HG02610 (cell line): ENCODE measurements at regions not wholly inside any gene's neighbourhood (a gene's known extent, or its start where the extent isn't known, plus 50 kb on each side); places are given as distances from the start of the nearest gene placed in this dataset.

ENCODE experiments used
- ATAC-seq: cut with Tn5 transposase; IDR thresholded peaks from one replicate; pipeline ENCODE4 v1.9.1; 2021; ENCODE audit warnings: mild to moderate bottlenecking, moderate library complexity; ENCODE audit not compliant: unreplicated experiment

DNA sequence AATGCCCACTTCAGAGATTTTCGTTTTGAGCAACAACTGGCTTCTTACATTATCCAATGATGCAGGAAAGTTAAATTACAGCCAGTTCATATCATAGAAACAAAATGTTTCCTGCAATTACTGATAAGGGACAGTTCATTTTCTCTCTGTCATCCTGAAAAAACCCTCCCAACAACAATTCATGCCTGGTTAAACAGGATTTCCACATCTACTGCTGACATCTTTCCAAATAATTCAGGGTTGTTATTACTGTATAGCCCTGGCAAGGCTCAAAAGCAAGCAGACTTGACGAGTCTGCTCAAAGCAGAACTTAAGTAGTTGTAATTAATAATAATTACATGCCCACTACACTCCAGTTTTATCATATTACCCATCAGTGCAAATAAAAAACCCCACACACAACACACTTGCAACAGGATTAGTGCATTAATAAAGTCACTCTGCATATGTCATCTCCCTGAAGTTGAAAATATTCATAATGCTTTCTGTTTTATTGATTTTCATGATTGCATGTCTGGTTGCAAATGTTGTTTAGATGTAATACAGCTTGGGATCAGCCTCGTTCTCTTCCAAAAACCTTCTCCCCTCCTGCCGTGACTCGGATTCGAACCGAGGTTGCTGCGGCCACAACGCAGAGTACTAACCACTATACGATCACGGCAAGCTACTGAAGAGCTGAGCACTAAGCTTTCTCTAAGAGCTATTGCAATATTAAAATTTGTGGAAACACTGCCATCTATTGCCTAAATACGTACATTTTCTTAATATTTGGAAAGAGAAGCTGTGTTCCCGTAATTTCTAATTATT, 119.6 kb upstream of the NFIB start:
- ATAC-seq: no peak

DNA sequence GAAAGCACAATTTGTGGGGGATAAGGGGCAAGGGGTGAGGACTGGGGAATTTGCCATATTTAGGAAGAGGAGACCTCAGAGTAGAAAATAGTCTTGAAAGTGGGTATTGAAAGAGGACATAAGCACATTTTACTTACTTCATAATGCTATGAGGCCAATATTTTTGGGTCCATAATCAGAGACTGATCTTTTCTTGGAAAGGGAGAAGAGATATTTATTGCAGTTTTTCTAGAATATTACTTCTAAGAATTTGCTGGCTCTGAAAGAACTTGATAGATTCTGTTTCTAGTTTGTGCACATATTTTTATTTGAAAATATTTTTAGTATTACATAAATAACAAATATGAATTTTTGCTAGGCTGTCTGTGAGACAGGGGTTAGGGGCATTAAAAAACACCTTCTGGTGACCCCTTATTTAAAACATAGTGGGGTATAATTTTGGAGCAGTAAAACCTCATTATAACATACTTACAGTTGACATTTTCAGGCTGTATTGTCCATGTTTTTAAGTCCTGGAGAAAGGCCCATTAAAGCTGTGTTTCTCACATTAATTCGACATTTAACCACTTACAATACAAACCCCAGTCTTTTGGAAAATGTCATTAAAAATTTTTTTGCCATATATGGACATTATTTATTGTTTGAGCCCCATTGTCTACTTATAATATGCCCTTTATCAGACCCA, 118.9 kb upstream of the NFIB start:
- ATAC-seq: no peak

DNA sequence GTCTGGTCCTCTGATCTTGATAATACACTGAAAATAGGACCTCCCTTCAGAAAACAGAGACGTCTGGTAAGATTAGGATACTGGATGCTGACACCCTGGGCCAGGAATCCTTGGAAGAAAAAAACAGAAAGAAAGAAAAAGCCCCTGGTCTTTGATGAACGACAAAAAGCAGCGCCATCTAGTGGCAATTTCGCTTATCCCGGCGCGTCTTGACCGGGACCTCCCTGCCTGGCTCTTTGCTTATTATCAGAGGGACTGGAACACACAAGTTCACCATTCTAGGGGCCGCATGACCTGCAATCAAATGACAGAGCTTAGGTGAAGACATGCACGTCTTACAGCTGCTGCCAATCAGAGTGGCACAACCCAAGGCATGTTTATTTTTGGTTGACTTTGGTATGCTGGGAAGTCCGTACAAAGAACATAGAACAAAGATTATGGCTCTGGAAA, 114.9 kb upstream of the NFIB start:
- peak; percentile 58 for ATAC-seq

DNA sequence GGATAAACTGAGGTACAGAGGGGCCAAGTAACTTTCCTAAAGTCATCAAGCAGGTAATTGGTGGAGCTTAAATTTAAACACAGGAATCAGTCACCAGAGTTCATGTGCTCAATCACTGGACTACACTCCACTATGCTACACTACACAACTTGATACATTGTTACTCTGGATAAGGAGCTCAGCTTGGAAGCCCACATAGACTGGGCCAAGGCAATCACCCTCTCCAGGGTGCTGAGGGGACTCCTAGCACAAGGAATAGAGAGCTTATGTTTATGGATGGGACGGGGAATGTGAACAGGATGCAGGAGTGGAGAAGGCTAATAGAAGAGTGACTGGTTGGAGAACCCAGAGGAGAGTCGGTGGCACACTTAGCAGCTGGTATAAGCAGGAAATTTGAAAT, 113.5 kb upstream of the NFIB start:
- ATAC-seq: no peak

DNA sequence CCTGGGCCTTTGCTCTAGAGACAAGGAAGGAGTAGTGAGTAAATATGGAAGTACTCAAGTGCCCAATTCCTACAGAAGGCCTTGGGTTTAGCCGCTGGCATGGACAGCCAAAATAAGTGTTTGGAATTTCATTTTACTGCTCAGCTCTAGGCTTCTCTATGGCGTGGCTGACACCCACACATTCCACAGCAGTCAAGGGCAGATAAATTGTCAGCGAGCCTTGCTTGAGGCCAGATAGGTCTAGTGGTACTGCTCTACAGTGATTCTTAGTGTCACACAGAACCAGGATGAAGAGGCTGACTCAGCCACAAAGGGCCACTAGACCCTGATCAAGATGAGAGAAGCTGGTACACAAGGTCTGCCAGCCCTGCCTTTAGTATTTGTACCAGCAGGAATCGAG, 111.0 kb upstream of the NFIB start:
- no peak for ATAC-seq

DNA sequence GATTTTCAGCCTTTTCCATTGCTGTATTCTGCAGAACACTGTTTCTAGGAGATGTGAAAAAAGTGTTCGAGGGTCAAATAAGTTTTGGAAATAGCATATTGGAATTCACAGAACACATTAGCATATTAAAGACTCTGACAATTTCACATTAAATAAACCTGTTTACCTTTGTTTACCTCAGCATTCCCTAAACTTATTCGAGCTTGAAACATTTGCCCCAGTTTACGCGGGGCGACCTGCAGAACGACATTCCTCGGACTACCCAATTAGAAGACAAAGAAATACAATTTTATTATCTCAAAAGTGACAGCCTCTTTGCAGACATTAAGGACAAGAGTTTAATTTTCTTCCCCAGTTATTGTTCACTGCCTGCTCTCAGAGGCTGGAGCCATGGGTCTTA, 110.3 kb upstream of the NFIB start:
- no peak for ATAC-seq

DNA sequence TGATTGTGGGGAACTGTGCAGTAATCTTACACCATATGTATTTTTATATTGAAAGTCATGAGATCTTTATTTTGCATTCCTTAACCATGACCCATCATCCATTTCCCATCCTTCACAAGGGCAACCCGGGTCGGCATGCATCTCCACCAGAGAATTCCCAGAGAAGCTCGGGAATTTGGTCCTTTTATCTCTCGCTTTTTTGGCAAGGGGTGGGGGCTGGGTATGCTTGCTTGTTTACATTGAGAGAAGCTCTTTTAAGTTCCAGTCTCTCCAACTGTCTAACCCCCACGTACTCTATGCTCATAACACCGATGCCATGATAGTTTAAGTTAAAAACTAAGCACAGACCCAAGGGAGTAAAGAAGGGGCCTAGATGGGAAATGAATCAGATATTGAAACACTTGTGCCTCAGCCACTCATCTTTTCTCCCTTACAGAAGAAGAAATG, 109.9 kb upstream of the NFIB start:
- ATAC-seq: no peak

DNA sequence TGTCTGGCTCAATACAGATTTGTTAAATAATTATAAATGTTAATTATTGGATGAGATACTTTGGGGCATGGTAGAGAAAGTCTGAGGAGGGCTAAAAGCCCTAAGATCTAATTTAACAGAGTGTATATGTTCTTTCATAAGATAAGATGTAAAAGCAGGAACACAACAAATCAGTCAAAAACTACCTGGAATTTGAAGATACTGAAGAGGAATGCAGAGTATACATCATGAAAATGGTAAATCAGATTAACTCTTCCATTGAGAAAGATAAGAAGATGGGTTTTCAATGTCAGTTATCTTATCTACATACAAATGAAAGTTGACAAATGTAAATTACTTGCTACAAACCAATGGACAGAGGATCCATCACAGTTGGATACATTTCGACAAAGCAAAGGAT, 107.3 kb upstream of the NFIB start:
- ATAC-seq: no peak

DNA sequence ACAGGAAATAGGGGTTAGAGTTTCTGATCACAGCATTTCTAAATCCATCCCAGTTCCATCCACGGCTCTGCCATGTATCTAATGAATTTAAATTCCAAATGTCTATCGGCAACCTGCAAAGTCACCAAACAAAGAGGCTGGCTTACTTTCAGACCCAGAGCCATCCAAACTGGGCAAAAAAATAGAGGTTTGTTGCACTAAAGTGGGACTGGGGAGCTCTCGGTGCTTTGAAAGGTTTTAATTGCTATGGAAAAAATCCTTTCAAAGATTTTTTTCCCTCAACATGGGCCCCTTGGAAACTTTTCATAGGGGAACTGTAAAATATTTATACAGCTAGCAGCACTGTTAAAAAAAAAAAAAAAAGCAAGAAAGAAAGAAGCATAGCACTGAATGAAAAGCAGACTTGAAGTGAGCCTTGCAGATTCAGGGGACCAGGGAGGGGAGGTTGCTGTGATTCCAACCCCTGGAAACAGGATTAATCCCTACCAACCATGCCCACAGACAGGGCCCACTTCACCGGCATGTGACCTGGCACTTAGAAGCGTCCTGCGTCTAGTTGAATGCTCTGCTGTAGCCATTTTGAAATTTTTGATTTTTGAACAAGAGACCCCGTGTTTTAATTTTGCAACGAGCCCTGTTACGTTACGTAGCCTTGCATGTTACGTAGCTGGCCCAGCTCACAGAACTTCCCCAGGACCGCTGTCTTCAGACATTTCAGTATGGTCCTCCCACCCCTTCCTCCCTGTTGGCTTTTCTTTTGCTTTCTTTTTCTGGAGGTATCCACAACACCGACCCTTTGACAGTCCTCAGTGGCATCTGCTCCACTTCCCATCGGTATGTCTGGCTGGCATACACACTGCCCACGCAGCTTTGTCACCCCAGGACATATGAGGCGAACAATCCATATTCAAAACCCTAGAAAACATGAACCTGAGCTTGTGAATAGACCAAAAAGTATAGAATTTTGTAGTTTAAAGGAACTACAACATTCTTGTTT, 105.3 kb upstream of the NFIB start:
- ATAC-seq: no peak

DNA sequence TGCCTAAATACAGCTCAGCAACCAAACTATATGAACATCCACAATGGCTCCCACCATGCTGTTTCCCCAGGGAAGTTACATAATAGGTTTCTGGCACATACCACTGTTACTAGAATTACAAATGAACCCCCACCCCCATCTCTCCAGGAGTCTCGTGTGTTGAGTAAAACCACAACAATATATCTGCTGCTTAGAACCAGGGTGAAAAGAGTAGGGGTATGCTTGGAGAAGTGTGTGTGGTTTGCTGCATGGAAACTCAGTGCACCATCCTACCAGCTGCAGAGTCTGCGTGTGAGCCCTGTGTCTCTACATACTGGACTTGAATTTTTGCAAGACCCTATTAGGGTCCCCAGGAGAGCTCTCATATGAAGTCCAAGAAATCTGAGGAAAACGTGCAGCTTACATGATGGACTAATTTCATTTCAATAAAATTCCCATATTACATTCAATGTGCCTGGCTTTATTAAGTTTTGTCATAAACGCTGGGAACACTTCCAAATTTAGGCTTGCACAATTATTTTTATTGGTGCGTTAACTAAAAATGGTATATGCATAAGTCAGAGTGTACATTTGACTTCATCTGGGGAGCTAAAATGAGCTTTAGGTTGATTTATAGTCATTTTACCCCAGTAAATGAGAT, 104.5 kb upstream of the NFIB start:
- no peak for ATAC-seq

DNA sequence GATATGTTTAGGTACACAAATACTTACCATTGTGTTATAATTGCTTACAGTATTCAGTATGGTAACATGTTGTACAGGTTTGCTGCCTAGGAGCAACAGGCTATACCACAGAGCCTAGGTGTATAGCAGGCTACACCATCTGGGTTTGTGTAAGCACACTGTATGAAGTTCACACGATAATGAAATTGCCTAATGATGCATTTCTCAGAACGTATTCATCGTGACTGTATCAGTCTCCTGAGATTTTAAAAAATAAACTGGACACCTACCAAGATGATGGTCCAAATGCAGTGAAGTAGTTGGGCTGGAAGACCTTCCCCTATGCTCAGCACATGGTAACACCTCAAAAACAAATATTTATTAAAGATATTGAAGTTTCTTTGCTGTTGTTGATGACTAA, 103.3 kb upstream of the NFIB start:
- ATAC-seq: no peak

DNA sequence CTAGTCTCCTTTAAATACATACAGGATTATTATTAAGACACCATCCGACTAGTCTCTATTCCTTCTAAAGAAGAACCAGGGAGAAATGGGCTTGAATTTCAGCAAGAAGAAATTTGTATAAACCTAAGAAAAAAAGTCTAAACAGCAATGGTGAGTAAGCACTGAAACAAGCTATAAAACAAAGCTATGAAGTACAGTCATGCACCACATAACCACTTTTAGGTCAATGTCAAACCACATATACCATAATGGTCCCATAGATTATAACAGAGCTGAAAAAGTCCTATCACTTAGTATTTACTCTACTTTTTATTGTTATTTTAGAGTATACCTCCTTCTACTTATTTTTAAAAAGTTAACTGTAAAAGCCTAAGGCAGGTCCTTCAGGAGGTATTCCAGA, 102.0 kb upstream of the NFIB start:
- no peak for ATAC-seq

DNA sequence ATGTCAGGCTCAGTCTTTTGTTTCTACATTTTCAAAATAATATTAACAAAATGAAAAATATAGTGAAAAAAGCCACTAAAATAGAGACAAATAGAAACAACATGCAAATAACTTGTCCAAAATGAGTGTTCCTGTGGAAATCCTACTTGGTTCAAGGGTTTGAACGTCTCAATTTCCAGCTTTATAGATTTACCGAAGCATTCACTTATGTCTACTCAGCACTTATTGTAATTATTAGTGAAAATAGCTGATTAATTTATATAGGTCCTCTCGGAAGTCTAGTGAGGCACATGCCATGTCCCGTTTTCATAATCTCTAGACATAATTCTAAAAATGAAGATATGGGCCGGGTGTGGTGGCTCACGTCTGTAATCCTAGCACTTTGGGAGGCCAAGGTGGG, 99.9 kb upstream of the NFIB start:
- ATAC-seq: no peak

DNA sequence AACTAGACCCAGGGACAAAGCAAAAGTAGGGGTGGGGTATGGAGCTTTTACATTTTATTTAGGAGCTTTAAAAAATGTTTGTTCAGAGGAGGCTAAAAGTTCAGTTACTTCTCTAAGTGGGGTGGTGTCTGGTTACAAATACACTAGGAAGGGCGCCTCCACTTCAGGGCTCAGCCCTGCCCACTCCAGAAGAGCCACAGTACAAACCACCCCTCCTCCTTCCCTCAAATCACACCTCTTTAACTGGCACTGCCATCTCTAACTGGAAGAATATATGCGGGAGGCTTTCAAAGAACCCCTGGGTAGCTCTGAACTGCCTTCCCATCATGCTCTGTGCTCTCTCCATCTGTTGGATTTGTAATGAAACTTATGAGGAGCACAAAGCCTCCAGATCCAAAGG, 98.8 kb upstream of the NFIB start:
- no peak for ATAC-seq

DNA sequence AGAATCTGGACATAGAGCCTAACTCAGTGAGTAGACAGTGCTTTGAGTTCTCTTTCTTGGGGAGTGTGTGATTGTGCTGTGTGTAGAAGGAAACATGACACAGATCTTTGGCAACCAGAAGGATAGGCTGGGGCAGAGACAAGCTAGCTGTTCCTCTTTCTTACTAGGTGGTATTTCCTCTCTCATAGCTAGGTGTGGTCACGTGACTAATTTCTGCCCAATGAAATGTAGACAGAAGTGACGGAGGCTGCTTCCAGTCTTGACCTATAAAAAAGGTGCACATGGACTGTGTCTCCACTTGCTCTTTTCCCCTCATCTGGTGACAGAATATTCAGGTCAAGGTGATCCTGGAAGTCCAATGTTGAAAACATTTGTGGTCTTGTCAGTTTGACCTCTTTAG, 92.5 kb upstream of the NFIB start:
- ATAC-seq: no peak

DNA sequence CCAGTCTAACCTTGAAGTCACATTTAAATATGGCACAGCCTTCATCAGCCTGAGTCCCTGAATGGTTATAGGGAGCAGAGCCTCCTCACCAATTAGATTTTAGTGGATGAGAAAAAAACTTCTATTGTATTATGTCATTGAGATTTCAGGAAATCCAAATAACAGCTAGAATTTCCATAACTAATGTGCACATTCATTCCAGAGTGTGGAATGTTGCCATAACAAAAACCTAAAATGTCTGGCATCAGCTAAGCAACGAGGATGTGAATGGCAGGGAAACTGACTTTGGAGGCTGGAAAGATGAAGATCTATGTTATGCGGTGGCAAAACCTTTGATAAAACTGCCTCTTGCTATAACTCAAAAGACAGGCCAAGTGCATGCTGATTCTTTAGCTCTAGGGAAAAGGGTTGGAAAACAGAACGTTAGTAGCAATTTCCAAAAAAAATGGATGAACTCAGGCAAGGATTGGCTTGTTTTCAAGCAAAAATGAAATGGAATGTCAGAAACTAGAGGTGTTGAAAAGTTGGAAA, 91.3 kb upstream of the NFIB start:
- no peak for ATAC-seq

DNA sequence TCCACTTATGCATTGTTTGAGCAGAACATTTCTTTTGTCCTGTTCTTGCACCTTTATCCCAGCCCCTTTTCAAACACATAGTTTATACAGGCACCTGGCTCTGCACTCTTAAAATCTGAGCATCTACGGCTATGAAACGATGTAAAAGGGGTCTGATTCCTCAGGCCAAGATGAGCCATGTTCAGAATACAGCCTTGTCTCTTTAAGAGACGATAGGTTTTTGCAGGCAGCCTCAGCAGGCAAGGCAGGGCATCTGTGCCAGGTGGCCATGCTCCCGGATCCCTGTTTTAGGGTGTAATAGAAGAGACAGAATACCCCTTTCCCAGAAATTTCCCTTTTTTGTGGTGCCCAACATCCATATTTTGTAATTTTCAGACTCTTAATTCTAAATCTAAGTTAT, 89.1 kb upstream of the NFIB start:
- no peak for ATAC-seq

DNA sequence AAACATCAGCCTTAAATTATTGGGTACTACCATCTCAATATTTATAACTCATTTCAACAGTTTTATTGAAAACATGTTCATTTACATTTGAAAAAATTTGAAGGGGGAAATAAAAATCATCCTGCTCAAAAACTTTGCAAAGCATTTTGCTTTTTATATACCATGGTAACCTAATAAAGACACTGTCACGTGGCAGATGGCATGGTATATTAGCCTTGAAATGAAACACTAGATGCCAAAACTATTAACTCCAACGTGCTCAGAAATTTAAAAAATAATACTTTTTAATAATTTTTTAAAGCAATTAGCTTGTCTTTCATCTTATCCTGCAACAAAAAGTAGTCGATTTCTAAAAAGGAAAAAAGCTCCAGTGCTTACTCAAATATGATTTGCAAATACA, 88.6 kb upstream of the NFIB start:
- no peak for ATAC-seq

DNA sequence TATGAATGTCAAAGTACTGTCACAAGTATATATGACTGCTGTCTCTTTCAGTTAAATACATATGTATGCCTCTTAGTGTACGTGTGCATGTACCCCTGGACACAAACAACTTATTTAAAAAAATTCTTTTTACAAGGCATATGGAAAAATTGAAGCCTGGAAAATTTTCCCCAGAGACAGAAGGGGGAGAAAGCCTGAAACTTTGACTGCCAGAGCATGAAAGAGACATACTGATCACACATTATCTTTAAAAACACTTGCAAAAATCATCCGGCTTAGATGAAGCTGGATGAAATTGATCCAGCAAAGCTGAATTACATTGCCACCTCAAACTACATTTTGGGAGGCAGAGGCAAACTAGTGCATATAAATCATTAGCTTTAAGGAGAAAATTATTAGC, 88.0 kb upstream of the NFIB start:
- ATAC-seq: no peak

DNA sequence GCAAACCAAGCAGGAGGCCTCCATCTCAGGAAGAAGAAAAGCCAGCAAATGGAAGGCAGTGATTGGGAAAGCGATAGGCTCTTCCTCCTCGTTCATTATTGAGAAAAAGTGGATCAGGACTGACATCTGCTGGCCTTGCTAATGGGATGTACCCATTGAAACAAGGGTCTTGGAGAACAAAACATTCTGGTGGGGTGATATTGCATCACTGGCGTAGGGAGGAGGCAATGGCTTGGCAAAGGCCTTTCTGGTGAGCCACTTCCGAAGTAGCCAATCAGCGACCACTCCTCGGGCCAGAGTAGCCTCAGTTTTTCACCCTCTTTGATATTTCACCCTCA, 86.7 kb upstream of the NFIB start:
- no peak for ATAC-seq
